HCT116 (cell line): ENCODE measurements at regions not wholly inside any gene's neighbourhood (a gene's known extent, or its start where the extent isn't known, plus 50 kb on each side); places are given as distances from the start of the nearest gene placed in this dataset.

ENCODE experiments used
- ATAC-seq: fragments of 200-7000 bp; cut with Tn5 transposase; 2 replicates; pipeline ENCODE4 v1.9.1; 2020; ENCODE audit warnings: mild to moderate bottlenecking, moderate library complexity
- BruUV-seq: library from RNA; stranded (reverse); fragments of 400-500 nt; replicated peaks from 2 replicates; lab custom pipeline; 2021; lab: Mats Ljungman, UMichigan
- CTCF ChIA-PET: fragments of 300-600 bp; sonication (Branson Sonifier 250); formaldehyde crosslinking; loops from one replicate; lab custom pipeline; 2021; ENCODE audit warnings: antibody characterized with exemption; lab: Charles Lee
- POLR2A ChIA-PET: fragments of 300-600, 350-600 bp; sonication (Branson Sonifier 250); formaldehyde crosslinking; loops from one replicate; lab custom pipeline; 2021; ENCODE audit warnings: antibody characterized with exemption; lab: Charles Lee
- RAD21 ChIA-PET, 2 experiments: fragments of 300-600 bp; sonication (Branson Sonifier 250); formaldehyde crosslinking; loops; one replicate each; lab custom pipeline; 2023; ENCODE audit warnings: low total read pairs in 2 of 2; ENCODE audit not compliant: uncharacterized antibody in 2 of 2, unreplicated experiment in 2 of 2, low non-redundant PET in 1 of 2; lab: Charles Lee
- DNase-seq: peaks from one replicate; pipeline ENCODE4 v3.0.0-alpha.2; 2010; ENCODE audit warnings: low read depth, low spot score
- H2AFZ ChIP-seq: fragments of 200-600 bp; shearing (Covaris generic), sonication (generic); 2 replicates; pipeline ENCODE4 v1.6.1; 2017; ENCODE audit warnings: low read depth, mixed run types, mixed read lengths, antibody characterized with exemption, low read length; ENCODE audit not compliant: poor library complexity, severe bottlenecking
- H3K27ac ChIP-seq: 2 replicates; pipeline ENCODE4 v1.5.1; 2012; ENCODE audit warnings: low read depth, low read length
- H3K27me3 ChIP-seq: fragments of 200-600 bp; sonication (generic); 2 replicates; pipeline ENCODE4 v1.6.1; 2016; ENCODE audit warnings: mixed run types, low read length, mixed read lengths; ENCODE audit not compliant: insufficient read depth
- H3K36me3 ChIP-seq, 2 experiments: fragments of 200-500 bp in 1 of 2; fragments of 200-600 bp in 1 of 2; sonication (Bioruptor generic) in 1 of 2; sonication (generic) in 1 of 2; 2 replicates each; pipeline versions ENCODE4 v1.5.1 to v1.6.1; 2014 to 2016; ENCODE audit warnings: low read length in 2 of 2, inconsistent platforms in 1 of 2, mixed read lengths in 1 of 2, mixed run types in 1 of 2; ENCODE audit not compliant: insufficient read depth in 2 of 2, control insufficient read depth in 1 of 2
- H3K4me1 ChIP-seq, 2 experiments: fragments of 200-600 bp in 1 of 2; sonication (generic) in 1 of 2; 2 replicates each; pipeline versions ENCODE4 v1.5.1 to v1.6.1; 2012 to 2017; ENCODE audit warnings: low read length in 2 of 2, inconsistent platforms in 1 of 2, mild to moderate bottlenecking in 1 of 2, mixed read lengths in 1 of 2, mixed run types in 1 of 2, moderate library complexity in 1 of 2; ENCODE audit not compliant: insufficient read depth in 2 of 2, control insufficient read depth in 1 of 2
- H3K4me2 ChIP-seq: fragments of 200-600 bp; sonication (generic); 2 replicates; pipeline ENCODE4 v1.6.1; 2017; ENCODE audit warnings: mixed run types, low read length, mixed read lengths
- H3K4me3 ChIP-seq, 2 experiments: fragments of 200-600 bp in 1 of 2; sonication (generic) in 1 of 2; replicated peaks in 1 of 2; 2 replicates each; pipeline ENCODE4 v1.5.1; 2011 to 2016; ENCODE audit warnings: low read length in 2 of 2, control low read depth in 1 of 2, low read depth in 1 of 2, mild to moderate bottlenecking in 1 of 2, mixed read lengths in 1 of 2, mixed run types in 1 of 2
- H3K79me2 ChIP-seq: fragments of 200-600 bp; sonication (generic); 2 replicates; pipeline ENCODE4 v1.6.1; 2017; ENCODE audit warnings: mild to moderate bottlenecking, mixed run types, low read length, moderate library complexity, mixed read lengths; ENCODE audit not compliant: insufficient read depth
- H3K9ac ChIP-seq: fragments of 200-600 bp; sonication (generic); 2 replicates; pipeline ENCODE4 v1.6.1; 2016; ENCODE audit warnings: low read length, mixed read lengths
- H3K9me2 ChIP-seq: fragments of 200-600 bp; sonication (generic), shearing (Covaris generic); 2 replicates; pipeline ENCODE4 v1.6.1; 2017; ENCODE audit warnings: mixed run types, mild to moderate bottlenecking, moderate library complexity; ENCODE audit not compliant: insufficient read depth
- H3K9me3 ChIP-seq, 2 experiments: fragments of 200-500 bp in 1 of 2; fragments of 200-600 bp in 1 of 2; sonication (Bioruptor generic) in 1 of 2; sonication (generic) in 1 of 2; 2 replicates each; pipeline ENCODE4 v1.6.1; 2014 to 2017; ENCODE audit warnings: low read length in 2 of 2, mixed read lengths in 2 of 2, inconsistent platforms in 1 of 2, low read depth in 1 of 2, mild to moderate bottlenecking in 1 of 2, mixed run types in 1 of 2, moderate library complexity in 1 of 2; ENCODE audit not compliant: control insufficient read depth in 1 of 2, insufficient read depth in 1 of 2
- H4K20me1 ChIP-seq: fragments of 200-600 bp; sonication (generic), shearing (Covaris generic); 2 replicates; pipeline ENCODE4 v1.6.1; 2017; ENCODE audit warnings: mixed run types, mild to moderate bottlenecking, moderate library complexity; ENCODE audit not compliant: insufficient read depth
- CEBPB ChIP-seq: IDR thresholded peaks from 2 replicates; pipeline ENCODE4 v1.6.1; 2012; ENCODE audit warnings: low read depth
- ELF1 ChIP-seq: IDR thresholded peaks from 2 replicates; pipeline ENCODE4 v1.6.1; 2012; ENCODE audit warnings: low read depth, borderline replicate concordance
- FOSL1 ChIP-seq: IDR thresholded peaks from 2 replicates; pipeline ENCODE4 v1.6.1; 2012; ENCODE audit warnings: low read depth
- POLR2A ChIP-seq: IDR thresholded peaks from 2 replicates; pipeline ENCODE4 v1.7.0; 2011; ENCODE audit warnings: borderline replicate concordance; ENCODE audit not compliant: insufficient read depth, insufficient read length; ENCODE audit errors: extremely low read depth
- SIN3A ChIP-seq: IDR thresholded peaks from 2 replicates; pipeline ENCODE4 v1.6.1; 2012; ENCODE audit warnings: low read depth
- SRF ChIP-seq: IDR thresholded peaks from 2 replicates; pipeline ENCODE4 v1.6.1; 2012; ENCODE audit warnings: low read depth
- ZFX ChIP-seq: fragments of 450-650 bp; IDR thresholded peaks from 2 replicates; pipeline ENCODE4 v1.6.1; 2017
- intact Hi-C: fragments of 100-400 bp; cut with micrococcal nuclease; formaldehyde crosslinking; loops from 2 replicates; pipeline ENCODE4 v1.10.0; 2022
- TF ChIP-seq, protein P1 (sequence below), 3 experiments: fragments of 200-600 bp in 1 of 3; sonication (generic) in 1 of 3; IDR thresholded peaks in 2 of 3; conservative IDR thresholded peaks in 1 of 3; 2 replicates each; pipeline ENCODE4 v1.5.1; 2012 to 2017; ENCODE audit warnings: low read depth in 2 of 3, low read length in 2 of 3, antibody characterized with exemption in 1 of 3, borderline replicate concordance in 1 of 3, control low read depth in 1 of 3, mild to moderate bottlenecking in 1 of 3, mixed read lengths in 1 of 3, mixed run types in 1 of 3, moderate library complexity in 1 of 3; ENCODE audit not compliant: insufficient read depth in 1 of 3
- TF ChIP-seq, protein P2 (sequence below): IDR thresholded peaks from 2 replicates; pipeline ENCODE4 v1.6.1; 2012
- TF ChIP-seq, protein P3 (sequence below): IDR thresholded peaks from 2 replicates; pipeline ENCODE4 v1.6.1; 2012

DNA sequence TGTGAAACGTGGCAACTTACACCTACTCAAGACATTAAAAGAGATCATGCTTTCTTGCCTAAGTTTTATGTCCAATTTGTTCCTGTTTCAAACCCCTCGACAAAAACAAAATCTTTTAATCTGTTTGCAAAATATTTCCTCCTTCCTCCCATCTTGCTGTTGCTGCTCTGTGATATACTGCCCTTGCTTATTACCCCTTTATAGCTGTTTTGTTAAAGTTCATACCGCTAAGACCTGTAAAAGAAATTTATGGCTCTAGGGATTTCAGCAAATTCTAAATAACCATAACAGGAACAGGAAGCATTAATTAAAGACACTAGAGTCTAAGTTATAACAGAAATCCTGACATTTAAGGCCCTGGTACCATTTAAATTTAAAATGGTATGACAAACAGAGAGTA lies 1268.2 kb upstream of the PIK3C3 start:
- no peaks in the 10 kb centered on the region for H3K27me3 ChIP-seq
- H3K9me3 ChIP-seq, result peaks cover 0 to 10% of the 10 kb centered on the region in 2 experiments; a peak in 1 of 4 replicates
- no peak overlapping the region for H3K4me3 ChIP-seq
- ChIA-PET POLR2A (no interaction called here), RAD21 (no interaction called here), CTCF (no interaction called here)
- TF ChIP-seq, protein P1, sequence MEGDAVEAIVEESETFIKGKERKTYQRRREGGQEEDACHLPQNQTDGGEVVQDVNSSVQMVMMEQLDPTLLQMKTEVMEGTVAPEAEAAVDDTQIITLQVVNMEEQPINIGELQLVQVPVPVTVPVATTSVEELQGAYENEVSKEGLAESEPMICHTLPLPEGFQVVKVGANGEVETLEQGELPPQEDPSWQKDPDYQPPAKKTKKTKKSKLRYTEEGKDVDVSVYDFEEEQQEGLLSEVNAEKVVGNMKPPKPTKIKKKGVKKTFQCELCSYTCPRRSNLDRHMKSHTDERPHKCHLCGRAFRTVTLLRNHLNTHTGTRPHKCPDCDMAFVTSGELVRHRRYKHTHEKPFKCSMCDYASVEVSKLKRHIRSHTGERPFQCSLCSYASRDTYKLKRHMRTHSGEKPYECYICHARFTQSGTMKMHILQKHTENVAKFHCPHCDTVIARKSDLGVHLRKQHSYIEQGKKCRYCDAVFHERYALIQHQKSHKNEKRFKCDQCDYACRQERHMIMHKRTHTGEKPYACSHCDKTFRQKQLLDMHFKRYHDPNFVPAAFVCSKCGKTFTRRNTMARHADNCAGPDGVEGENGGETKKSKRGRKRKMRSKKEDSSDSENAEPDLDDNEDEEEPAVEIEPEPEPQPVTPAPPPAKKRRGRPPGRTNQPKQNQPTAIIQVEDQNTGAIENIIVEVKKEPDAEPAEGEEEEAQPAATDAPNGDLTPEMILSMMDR (IDR thresholded peaks at IDR 0.05 in 2 of 3, conservative IDR thresholded peaks at IDR 0.05 in 1 of 3; ENCODE audit: borderline replicate concordance in 1 of 3, insufficient read depth in 1 of 3, low read depth in 2 of 3, low read length in 2 of 3), result no peak
- TF ChIP-seq SIN3A (no peak), CEBPB (no peak), ZFX (no peak), SRF (no peak), POLR2A (no peak), ELF1 (no peak), FOSL1 (no peak)
- TF ChIP-seq, protein P2, sequence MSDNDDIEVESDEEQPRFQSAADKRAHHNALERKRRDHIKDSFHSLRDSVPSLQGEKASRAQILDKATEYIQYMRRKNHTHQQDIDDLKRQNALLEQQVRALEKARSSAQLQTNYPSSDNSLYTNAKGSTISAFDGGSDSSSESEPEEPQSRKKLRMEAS, result no peak
- TF ChIP-seq, protein P3, sequence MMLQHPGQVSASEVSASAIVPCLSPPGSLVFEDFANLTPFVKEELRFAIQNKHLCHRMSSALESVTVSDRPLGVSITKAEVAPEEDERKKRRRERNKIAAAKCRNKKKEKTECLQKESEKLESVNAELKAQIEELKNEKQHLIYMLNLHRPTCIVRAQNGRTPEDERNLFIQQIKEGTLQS, result no peak
- no TSS peak for BruUV-seq
- H3K4me1 ChIP-seq, result no peaks in the 10 kb centered on the region
- no peak overlapping the region for H3K27ac ChIP-seq
- no peaks in the 10 kb centered on the region for H3K36me3 ChIP-seq
- H3K4me2 ChIP-seq, result no peak overlapping the region
- no peaks in the 10 kb centered on the region for H3K9me2 ChIP-seq
- ATAC-seq (no peak), DNase-seq (no peak)
- intact Hi-C loops, result loop anchor here (1.0 kb wide), 1 partner anchor 8 kb away; no protein-coding TSS in a partner anchor
- no peaks in the 10 kb centered on the region for H3K79me2 ChIP-seq
- H4K20me1 ChIP-seq, result no peaks in the 10 kb centered on the region
- no peak overlapping the region for H2AFZ ChIP-seq
- no peak overlapping the region for H3K9ac ChIP-seq
